Endothelial cell of umbilical vein (primary cell): ENCODE measurements at regions not wholly inside any gene's neighbourhood (a gene's known extent, or its start where the extent isn't known, plus 50 kb on each side); places are given as distances from the start of the nearest gene placed in this dataset.

Source experiments
- BruUV-seq: library from RNA; stranded (reverse); fragments of 400-500 nt; replicated peaks from 2 replicates; lab custom pipeline; 2021; lab: Mats Ljungman, UMichigan
- CTCF ChIA-PET: fragments of 300-600, 350-600 bp; sonication (Branson Sonifier 250); formaldehyde crosslinking; loops from one replicate; lab custom pipeline; 2021; ENCODE audit warnings: antibody characterized with exemption, inconsistent platforms; lab: Charles Lee
- POLR2A ChIA-PET: fragments of 300-600, 350-600 bp; sonication (Branson Sonifier 250); formaldehyde crosslinking; loops from one replicate; lab custom pipeline; 2021; ENCODE audit warnings: antibody characterized with exemption, inconsistent platforms; lab: Charles Lee
- DNase-seq: peaks from one replicate; pipeline ENCODE4 v3.0.0-alpha.2; 2011; ENCODE audit warnings: low read depth, low spot score
- FAIRE-seq: peaks from 2 replicates; lab custom pipeline; 2011; peaks lifted over from hg19 to GRCh38; lab: Jason Lieb, UNC
- H2AFZ ChIP-seq: 2 replicates; pipeline ENCODE4 v1.6.0; 2012; ENCODE audit warnings: low read depth, low read length, control low read depth, inconsistent platforms
- H3K27ac ChIP-seq: 2 replicates; pipeline ENCODE4 v1.5.1; 2011; ENCODE audit warnings: low read depth, mild to moderate bottlenecking, control low read depth, low read length, moderate library complexity; ENCODE audit not compliant: insufficient read depth
- H3K27me3 ChIP-seq, 2 experiments: 2 replicates each; pipeline versions ENCODE4 v1.6.0 to v1.6.1; 2011; ENCODE audit warnings: low read length in 2 of 2, mixed read lengths in 1 of 2; ENCODE audit not compliant: control insufficient read depth in 2 of 2, insufficient read depth in 2 of 2
- H3K36me3 ChIP-seq, 2 experiments: 2 replicates in 1 of 2; 3 replicates in 1 of 2; pipeline ENCODE4 v1.5.1; 2011; ENCODE audit warnings: low read length in 2 of 2, mild to moderate bottlenecking in 1 of 2, moderate library complexity in 1 of 2; ENCODE audit not compliant: control insufficient read depth in 2 of 2, insufficient read depth in 2 of 2; ENCODE audit errors: extremely low read depth in 1 of 2
- H3K4me1 ChIP-seq: 3 replicates; pipeline ENCODE4 v1.5.1; 2011; ENCODE audit warnings: mild to moderate bottlenecking, low read length; ENCODE audit not compliant: control insufficient read depth, insufficient read depth; ENCODE audit errors: extremely low read depth
- H3K4me2 ChIP-seq: 2 replicates; pipeline ENCODE4 v1.6.1; 2011; ENCODE audit warnings: low read length, control low read depth, mixed read lengths; ENCODE audit not compliant: insufficient read depth
- H3K4me3 ChIP-seq, 3 experiments: fragments of 200-600 bp in 1 of 3; sonication (generic), shearing (Covaris generic) in 1 of 3; replicated peaks in 1 of 3; 2 replicates each; pipeline ENCODE4 v1.5.1; 2011 to 2016; ENCODE audit warnings: control low read depth in 3 of 3, low read length in 3 of 3, mild to moderate bottlenecking in 2 of 3, inconsistent platforms in 1 of 3, low read depth in 1 of 3, moderate library complexity in 1 of 3; ENCODE audit not compliant: insufficient read depth in 1 of 3
- H3K79me2 ChIP-seq: 2 replicates; pipeline ENCODE4 v1.6.0; 2012; ENCODE audit warnings: low read length, inconsistent platforms; ENCODE audit not compliant: control insufficient read depth, insufficient read depth
- H3K9ac ChIP-seq: replicated peaks from 2 replicates; pipeline ENCODE3; 2011; ENCODE audit warnings: low read length, control low read depth; ENCODE audit not compliant: insufficient read depth; ENCODE audit errors: extremely low read depth
- H3K9me1 ChIP-seq: replicated peaks from 3 replicates; pipeline ENCODE4 v1.6.0; 2011; ENCODE audit warnings: mild to moderate bottlenecking, low read length; ENCODE audit not compliant: control insufficient read depth, insufficient read depth; ENCODE audit errors: extremely low read depth
- H3K9me3 ChIP-seq: replicated peaks from 2 replicates; pipeline ENCODE4 v1.5.1; 2012; ENCODE audit warnings: low read length, inconsistent platforms; ENCODE audit not compliant: control insufficient read depth, insufficient read depth
- H4K20me1 ChIP-seq: replicated peaks from 2 replicates; pipeline ENCODE3; 2011; ENCODE audit warnings: mild to moderate bottlenecking, low read length; ENCODE audit not compliant: control insufficient read depth, insufficient read depth; ENCODE audit errors: extremely low read depth
- EZH2 ChIP-seq: IDR thresholded peaks from 2 replicates; pipeline ENCODE4 v1.6.1; 2012; ENCODE audit warnings: borderline replicate concordance, low read depth, mild to moderate bottlenecking, moderate library complexity, low read length, inconsistent platforms; ENCODE audit not compliant: severe bottlenecking
- FOS ChIP-seq: IDR thresholded peaks from 2 replicates; pipeline ENCODE4 v1.6.1; 2011; ENCODE audit warnings: mild to moderate bottlenecking, low read length, moderate library complexity, borderline replicate concordance; ENCODE audit not compliant: insufficient read depth
- JUN ChIP-seq: IDR thresholded peaks from 2 replicates; pipeline ENCODE4 v1.6.1; 2011; ENCODE audit warnings: borderline replicate concordance, low read depth; ENCODE audit not compliant: insufficient read length, insufficient read depth
- MYC ChIP-seq: IDR thresholded peaks from one replicate; pipeline ENCODE4 v1.6.1; 2011; ENCODE audit warnings: mild to moderate bottlenecking, low read depth, low read length
- POLR2AphosphoS5 ChIP-seq: IDR thresholded peaks from 2 replicates; pipeline ENCODE4 v1.6.1; 2012; ENCODE audit warnings: low read depth, mild to moderate bottlenecking, control low read depth, low read length, moderate library complexity; ENCODE audit not compliant: insufficient read depth
- dilution Hi-C: fragments of 300-500 bp; cut with MboI; formaldehyde crosslinking; loops from one replicate; pipeline ENCODE4 v1.15.0; 2019; ENCODE audit warnings: low sequenced_read_pairs; ENCODE audit not compliant: extremely low pct_ligation_motif_present
- intact Hi-C: fragments of 100-400 bp; cut with micrococcal nuclease; formaldehyde crosslinking; loops from one replicate; pipeline ENCODE4 v1.10.0; 2022

- intact Hi-C loops (no loop called here), dilution Hi-C loops (no loop called here)
- TF ChIP-seq JUN (no peak), POLR2AphosphoS5 (no peak), MYC (no peak), FOS (no peak)
- DNase-seq (no peak), FAIRE-seq (no peak)
- Histone ChIP-seq H2AFZ (no peak overlapping the region), H3K27me3 (no peaks in the 10 kb centered on the region), H3K27ac (no peak overlapping the region), H3K36me3 (no peaks in the 10 kb centered on the region), H3K9me3 (no peaks in the 10 kb centered on the region), H3K4me2 (no peak overlapping the region), H4K20me1 (no peaks in the 10 kb centered on the region), H3K9me1 (no peaks in the 10 kb centered on the region), H3K9ac (no peak overlapping the region), H3K4me1 (no peaks in the 10 kb centered on the region), H3K4me3 (no peak overlapping the region), H3K79me2 (no peaks in the 10 kb centered on the region)
- POLR2A ChIA-PET = no interaction called here
- CTCF ChIA-PET = no interaction called here
- BruUV-seq = no TSS peak
Measured at GRCh38 chr15:80315289-80315987, 63.4 kb upstream of the CTXND1 start.

DNA sequence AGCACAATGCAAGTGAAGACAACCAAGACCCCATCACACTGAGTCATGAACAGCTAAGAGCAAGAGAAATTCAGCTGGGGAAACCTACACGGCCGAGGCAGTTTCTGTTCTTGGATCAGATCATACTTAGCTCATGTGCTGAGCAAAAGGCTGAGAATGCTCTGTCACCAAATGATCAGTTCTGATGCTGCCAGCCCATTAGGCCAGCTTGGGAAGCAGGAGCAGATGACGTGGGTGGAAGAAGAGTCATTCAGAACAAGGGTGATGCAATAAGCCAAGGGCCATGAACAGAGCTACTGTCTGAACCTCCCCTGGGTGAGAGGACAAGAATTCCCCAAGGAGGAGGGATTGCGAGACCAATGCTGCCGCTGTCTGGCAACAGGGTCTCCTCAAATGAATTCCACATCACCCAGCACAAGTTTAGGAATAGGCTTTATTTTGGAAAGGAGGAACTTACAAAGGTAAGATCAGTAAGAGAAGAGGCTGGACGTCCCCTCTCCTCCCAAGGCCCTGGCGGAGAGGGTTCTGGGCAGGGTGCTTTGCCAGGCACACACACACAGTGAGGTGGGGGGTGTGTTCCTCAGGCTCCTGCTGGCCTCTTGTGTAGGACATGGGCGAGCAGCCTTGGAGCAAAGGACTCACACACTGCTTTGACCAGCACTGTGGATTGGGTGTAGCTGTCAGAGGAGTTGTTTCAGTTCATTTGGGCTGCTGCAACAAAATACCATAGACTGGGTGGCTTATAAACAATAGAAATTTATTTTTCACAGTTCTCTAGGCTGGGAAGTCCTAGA lies 65.6 kb upstream of the CTXND1 start:
- Histone ChIP-seq H3K36me3 (no peaks in the 10 kb centered on the region), H3K9ac (no peak overlapping the region), H3K27me3 (no peaks in the 10 kb centered on the region), H3K4me2 (no peak overlapping the region), H3K4me1 (no peaks in the 10 kb centered on the region), H3K79me2 (no peaks in the 10 kb centered on the region), H3K9me3 (no peaks in the 10 kb centered on the region), H3K27ac (no peak overlapping the region), H2AFZ (no peak overlapping the region), H3K4me3 (no peak overlapping the region), H3K9me1 (no peaks in the 10 kb centered on the region), H4K20me1 (no peaks in the 10 kb centered on the region)
- intact Hi-C loops (no loop called here), dilution Hi-C loops (no loop called here)
- CTCF ChIA-PET = interaction anchor here (1.0 to 1.4 kb wide), 3 partner anchors 9 to 978 kb away, joined by 3 to 4 read pairs (median 3); no protein-coding TSS in a partner anchor
- DNase-seq (no peak), FAIRE-seq (no peak)
- POLR2A ChIA-PET = no interaction called here
- no TSS peak for BruUV-seq
- no peak for TF ChIP-seq EZH2
